ENCODE measurements at regions not wholly inside any gene's neighbourhood (a gene's known extent, or its start where the extent isn't known, plus 50 kb on each side); places are given as distances from the start of the nearest gene placed in this dataset.

DNA sequence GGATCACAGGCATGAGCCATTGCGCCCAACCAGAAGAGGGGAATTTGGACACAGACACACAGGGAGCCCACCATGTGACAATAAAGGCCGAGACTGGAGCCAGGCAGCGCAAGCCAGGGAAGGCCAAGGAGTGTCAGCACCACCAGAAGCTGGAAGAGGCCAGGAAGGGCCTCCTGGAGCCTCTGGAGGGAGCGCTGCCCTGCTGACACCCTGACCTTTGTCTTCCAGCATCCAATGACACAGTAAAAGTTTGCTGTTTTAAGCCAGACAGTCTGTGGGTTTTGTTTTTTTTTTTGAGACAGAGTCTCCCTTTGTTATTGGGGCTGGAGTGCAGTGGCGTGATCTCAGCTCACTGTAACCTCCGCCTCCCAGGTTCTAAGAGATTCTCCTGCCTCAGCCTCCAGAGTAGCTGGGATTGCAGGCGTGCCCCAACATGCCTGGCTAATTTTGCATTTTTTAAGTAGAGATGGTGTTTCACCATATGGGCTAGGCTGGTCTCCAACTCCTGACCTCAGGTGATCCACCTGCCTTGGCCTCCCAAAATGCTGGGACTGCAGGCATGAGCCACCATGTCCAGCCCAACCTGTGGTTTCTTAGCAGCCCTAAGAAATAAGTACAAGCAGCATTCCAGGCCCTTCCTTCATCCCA, 215.8 kb downstream of the CTTN start:
- no peak for DNase-seq

DNA sequence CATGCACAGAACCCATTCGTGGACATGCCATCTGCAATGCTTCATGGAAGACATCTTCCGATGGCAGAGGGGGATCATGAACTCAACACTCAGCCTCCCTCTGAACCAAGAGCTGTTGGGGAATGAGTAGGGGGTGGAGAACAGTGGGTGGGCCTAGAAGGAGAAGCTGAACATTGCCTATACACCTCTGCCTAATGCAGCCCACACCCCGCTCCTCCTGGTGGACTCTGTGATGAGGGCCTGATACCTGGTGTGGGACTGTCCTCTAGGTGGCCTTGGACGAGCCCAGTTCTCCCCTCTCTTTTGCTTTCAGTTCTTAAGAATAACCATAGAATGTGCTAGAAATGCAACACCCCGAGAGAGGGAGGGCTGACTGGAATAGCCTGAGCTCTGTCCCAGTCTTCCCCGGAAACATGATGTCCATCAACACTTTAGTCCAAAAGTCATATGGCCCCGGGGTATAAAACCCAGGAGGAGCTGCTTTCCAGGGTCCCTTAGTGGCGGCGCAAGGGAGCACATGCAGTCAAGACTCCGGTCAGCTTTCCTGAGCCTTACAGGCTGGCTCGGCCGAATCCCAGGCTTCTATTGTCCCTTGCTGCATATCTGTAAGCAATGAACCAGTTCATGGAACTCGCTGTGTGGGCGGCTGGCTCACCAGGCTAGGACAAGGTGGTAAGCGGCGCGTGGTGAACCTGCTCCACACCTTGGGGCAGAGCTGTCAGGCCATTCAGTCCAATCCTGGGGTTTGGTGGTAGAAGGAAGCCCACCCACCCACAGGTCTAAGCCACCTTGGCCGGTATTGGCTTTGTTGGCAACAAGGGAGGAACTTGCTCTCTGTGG, 216.9 kb downstream of the CTTN start:
- DNase-seq: no peak

DNA sequence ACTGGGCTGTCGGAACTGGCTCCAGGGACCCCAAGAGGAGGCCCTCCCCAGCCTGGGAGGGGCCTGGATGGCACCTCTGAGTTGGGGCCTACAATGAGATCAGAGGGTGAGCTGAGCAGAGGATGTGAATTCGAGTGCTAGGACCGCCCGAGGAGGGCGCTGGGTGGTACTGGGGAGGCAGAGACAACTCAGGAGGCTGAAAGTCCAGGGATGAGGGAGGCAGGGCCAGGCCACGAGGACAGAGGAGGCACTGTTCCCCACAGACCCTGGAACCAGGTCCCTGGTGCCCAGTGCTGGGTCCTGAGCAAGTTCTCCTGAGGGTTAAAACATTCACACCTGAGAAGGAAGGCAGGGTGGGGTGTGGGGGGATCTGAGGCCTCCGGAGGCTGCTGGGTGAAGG, 218.0 kb downstream of the CTTN start:
- DNase-seq: no peak

DNA sequence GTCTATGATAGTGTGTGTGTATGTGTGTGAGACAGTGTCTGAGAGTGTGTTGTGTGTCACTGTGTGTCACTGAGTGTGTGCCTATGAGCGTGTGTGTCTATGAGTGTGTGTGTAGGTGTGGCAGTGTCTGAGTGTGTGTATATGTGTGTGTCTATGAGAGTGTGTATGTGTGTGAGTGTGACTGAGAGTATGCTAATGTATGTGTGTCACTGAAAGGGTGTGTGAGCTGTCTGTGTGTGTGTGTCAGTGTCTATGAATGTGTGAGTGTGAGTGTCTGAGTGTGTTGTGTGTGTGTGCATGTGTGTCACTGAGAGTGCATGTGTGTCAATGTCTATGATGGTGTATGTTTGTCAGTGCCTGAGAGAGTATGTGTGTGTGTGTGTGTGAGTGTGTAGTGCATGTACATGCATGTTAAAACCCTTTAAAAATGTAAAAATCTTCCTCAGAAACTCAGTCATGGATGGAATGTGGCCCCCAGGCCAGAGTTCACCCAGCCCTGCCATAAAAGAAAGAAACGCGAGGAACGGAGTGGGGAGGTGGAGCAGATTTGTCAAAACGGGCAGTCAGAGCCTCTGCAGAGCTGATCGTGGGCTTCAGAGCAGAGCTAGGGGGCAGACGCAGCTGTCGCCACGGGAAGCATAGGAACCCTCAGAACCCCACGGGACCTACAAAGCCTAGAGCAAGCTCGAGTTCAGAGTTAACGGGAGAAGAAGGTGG, 218.8 kb downstream of the CTTN start:
- no peak for DNase-seq

DNA sequence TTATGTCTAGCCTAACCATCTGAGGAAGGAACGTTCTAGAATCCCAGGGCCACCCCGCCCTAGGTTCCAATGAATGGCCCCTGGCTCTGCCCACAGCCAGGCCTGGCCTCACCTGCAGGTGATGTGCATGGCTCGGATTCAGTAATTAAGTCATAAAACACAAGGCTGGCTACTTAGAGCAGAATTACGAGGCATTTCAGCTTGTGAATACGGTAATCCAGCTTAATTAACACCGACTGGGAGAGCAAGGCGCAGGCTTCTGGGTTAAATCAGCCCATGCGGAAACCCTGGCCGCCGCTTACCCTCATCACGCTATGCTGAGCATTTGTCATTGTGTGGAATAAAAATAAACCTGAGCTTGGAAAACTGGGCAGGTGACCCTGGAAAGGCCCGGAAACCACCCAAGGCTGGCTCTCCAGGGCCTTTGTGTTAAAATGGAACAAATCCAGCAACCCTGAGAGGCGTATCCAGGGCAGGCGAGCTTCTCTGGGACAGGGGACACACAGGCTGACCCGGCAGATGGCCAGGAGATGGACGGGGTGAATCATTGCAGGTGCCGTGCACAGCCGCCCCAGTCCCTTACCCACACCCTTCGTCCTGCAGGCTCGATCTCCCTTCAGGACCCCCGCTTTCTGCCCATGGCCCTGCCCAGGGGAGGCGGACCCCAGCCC, 220.2 kb downstream of the CTTN start:
- DNase-seq: no peak

DNA sequence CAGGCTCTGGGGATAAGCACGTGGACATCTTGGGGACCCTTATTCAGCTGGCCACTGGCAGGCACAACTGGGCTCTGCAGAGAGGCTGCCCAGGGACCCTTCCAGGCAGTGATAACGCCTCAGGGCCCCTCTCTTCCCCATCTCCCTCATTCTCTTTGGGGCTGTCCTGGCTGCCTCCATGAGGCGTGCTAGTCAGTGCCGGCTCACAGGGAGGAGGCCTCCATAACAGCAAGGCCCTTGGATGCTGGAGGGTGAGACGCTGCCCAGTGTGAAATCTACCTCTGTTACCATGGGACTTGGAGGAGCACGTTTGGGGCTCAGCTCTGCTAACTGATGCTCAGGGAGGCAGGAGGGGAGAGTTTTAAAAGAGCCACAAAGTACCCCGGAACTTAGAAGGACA, 221.3 kb downstream of the CTTN start:
- DNase-seq: no peak

DNA sequence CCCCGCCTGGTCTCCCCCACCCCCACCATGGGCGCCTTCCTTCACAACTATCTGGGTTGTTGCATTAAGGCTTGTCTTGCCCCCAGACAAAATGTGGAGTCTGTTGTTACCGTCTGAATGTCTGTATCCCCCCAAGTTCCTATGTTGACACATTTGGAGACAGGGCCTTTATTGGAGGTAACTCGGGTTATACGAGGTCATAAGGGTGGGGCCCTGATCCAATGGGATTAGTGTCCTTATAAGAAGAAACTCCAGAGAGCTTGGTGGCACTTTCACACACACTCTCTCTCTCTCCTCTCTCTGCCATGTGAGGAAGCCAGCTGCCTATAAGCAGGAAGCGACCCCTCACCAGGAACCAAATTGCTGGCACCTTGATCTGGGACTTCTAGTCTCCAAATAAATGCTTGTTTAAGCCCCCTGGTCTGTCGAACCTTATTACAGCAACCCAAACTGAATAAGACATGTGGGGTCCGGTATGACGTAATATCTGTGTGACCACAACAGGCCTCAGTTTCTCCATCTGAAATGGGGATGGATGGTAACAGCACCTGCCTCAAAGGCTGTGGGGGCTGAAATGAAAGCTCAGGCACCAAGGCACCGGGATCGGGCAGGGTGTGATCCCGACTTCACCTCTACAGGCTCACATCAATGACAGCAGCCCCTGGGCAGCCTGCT, 222.3 kb downstream of the CTTN start:
- no peak for DNase-seq

DNA sequence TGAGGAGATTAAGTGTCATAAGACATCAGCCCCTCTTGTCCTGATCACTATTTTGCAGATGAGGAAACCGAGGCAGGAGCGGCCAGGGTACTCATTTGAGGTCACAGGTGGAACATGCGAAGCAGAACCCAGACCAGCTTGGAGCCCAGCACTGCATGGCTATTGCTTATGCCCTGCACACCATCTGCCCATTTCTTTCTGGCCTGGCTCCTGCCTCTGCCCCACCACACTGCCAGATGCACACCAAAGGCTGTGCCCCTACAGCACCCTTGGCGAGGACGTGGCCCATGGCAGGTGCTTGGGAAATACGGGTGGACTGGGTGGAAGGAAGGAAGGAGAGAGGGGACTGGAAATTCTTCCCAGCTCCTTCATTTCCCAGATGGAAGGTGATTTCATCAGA, 222.9 kb downstream of the CTTN start:
- no peak for DNase-seq

DNA sequence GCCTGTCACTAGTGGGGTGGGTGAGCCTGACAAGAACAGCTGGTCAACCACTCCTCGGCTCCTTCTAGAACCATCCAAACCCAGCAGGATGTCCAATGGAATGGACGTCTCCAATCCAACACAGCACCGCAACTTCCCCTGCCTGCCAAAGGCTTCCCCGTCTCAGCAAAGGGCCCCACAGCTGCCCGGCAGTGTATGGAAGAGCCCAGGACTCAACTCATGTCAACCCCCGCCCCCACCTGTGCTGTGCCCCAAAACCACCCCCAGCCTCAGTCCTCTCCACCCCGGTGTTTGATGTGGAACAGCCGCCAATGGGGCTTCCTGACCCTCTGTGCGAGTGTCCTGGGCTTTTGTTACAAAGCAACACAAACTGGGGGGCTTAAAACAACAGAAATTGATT, 223.8 kb downstream of the CTTN start:
- no peak for DNase-seq

DNA sequence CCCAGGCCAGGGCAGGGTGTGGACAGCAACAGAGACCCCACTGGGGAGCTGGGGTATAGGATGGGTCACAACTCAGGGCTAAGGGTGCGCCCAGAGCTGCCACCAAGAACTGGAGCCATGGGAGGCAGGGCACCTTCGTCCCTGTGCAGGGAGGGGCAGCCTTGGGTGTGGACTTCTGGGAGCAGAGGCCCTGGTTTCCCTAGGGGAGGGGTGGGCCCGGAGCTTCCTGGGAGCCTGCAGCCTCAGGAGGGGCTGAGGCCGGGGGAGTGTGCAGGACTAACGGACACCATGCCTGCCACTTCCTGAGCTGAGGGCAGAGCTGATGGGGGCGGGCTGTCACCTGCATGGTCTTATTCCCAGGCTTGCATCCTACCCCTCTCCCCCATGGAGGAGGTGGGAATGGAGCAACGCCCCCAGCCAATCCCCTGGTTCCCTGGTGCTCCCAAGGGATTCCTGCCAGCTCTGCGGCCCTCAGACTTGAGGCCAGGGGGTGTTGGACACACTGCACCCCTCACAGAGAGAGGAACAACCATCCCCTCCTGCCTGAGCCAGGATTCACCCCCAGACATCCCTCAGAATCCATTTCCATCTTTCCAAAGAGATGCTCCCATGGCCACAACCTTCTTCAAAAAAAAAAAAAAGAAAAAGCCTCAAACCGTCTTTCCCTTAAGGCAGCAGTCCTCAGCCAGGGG, 225.7 kb downstream of the CTTN start:
- no peak for DNase-seq

DNA sequence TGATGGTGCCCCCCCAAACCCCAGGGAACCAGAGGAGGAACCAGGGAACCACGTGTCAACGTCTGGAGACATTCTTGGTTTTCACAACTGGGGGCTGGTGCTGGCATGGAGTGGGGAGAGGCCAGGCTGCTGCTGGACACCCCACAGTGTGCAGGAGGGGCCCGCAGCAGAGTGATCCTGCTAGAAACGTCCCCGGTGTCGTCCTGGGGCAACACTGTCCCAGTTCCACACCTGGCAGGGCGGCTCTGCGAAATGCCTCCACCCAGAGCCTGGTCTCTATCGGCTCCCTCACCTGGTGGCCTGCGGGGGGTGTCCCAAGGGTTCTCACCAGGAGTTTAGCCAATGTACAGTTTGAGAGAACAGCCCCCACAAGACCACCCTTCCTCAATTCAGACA, 226.3 kb downstream of the CTTN start:
- no peak for DNase-seq

DNA sequence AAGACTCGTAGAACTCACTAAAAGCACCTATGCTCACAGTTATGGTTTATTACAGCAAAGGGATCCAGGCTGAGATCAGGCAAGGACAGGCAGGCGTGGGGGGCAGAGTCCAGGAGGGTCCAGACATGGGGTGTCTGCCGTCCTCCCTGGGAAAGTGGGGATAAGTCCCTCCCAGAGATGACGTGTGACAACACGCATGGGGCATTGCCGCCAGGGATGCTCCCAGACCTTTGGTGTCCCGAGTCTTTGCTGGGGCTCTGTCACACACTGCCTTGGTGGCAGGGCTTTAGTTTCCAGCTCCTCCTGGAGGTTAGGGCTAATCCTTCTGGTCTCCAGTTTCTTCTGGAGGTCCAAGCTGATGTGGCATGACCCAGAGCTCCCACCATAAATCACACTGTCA, 226.7 kb downstream of the CTTN start:
- no peak for DNase-seq

DNA sequence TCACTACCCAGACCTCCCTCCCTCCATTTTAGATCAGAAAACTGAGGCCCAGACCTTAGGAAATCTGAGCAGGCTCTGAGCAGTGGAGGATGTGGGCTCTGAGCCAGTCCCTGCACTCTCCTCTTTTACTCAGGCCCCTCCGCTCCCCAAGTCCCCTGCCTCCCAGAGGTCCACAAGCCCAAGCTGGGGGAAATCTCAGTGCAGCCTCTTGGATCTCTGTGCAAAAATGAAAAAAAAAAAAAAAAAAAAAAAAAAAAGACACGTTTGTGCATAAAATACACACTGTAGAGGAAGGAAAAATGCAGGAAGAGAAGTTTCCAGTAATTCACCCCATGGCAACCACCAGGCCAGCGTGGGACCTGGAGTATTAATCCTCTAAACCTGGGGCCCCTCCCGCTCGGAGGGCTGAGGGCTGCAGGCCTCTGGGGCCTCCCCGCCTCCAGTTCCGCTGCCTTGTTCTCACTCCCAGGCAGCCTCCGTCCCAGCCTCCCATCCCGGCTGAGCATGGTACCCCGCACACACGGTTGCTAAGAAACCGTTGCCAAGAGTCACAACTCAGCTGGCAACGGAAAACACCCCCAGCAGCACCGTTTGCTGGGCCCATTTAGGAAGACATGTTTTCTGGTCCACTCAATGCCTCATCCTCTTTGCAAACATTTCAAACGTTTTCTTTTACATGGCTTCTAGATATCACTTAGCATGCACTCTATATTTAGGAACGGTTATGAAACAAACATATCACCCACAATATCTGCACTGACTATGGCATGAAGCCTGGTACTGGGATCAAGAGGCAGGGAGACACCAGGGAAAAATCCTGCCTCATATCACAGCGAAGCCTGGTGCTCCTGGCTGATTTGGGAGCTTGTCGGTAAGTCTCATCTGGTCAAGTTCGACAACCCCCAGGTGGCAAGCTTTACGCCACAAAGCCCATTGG, 227.5 kb downstream of the CTTN start:
- DNase-seq: no peak

DNA sequence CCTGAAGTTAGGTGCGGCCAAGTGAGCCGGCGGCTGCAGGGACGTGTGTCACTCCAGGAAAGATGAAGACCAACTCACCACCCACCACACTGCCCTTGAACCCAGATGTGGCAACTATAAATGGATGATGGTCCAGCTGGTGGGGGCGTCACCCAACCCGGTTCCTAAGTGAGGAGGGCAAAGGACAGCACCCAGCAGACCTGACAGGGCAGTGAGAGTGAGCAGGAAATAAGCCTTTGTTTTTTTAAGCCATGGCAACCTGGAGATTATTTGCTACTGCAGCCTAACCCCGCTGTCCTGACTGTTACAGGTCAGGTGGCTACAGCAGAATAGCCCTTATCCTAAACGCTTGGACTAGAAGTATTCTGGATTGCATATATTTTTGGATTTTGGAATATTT, 228.9 kb downstream of the CTTN start:
- DNase-seq: no peak

DNA sequence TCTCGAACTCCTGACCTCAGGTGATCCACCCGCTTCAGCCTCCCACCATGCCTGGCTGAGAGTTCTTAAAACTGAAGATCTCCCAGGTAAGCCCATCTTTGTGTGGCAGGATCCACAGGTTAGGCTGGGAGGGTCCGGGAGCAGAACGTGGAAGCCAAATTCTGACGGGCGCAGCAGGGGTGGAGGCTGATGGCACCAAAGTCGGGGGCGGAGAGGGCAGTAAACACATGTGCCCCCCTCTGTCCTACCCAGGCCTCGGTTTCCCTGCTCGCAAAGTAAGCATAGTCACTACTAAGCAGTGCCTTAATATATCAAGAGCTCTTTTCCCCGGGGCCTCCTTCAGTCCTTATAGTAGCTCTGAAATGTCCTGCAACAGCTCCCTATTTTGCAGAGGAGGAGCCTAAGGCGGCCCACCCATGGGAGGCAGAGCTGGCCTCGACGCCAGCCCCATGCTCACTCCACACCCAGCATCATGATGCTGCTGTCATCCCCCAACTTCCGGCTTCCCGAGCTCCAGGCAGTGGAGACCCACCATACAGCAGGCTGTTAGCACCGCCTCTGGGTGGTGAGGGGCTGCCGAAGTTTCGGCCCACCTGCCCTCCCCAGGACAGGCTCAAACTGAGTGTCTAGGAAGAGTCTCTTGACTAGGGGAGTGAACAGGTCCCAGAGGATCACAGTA, 230.0 kb downstream of the CTTN start:
- no peak for DNase-seq

DNA sequence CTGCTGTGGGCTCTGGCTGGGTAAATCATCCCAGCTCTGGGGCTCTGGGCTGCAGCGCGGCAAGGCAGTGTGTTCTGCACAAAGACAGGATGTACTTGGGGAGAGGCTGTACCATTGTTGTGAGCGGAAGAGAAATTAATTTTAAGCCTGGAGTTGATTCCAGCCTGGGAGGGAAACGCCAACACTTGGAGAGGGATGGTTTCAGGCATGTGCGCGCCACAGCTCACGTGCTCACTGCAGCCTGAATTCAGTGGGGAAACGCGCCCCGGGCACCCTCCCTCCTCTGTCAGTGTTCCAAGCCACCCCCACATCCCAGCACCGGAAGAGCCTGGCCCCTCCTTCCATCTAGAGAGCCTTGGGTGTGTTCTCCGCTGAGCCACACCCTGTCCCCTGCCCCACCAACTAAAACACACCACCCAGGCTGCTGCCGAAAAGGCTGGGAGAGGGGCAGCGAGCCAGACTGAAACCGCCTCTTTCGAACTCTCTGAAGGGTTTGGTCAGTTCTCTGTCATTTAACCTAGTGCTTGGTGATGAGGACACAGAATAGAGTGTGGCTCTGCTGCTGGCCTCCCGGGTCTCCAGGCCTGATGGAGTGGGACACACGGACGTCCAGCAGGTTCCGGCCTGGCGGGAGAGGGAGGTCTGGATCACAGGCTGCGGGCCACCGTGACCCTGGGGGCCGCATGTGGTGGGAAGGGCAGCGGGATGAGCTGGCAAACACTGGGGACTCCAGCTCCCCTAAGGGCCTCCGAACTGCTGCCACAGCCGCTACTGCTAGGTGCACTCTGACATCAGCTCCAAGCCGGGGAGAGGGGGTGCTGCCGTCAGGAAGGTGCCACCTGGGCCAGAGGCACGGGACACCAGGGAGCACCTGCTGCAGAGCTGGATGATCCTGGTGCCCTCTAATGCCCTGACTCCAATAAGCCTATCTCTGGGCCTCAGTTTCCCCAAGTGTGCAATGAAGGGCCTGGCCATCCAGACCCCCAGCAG, 230.8 kb downstream of the CTTN start:
- no peak for DNase-seq

DNA sequence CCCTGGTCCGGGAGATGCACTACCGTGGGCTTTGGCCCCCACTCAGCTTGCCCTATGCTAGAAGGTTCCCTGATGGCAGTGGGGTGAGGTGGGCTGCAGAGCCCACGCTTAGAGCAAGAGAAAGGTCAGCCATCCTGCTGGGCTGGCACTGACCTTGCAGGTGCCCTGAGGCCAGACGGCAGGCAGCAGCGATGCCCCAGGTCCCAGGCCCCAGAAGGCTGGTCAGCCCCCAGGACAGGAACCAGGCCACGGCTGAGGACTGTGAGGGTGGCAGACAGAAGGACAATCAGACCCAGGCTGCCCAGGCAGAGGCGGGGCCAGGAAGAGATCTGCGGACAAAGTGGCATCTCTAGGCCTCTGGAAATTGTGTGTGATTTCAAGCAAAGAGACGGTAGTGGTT, 231.7 kb downstream of the CTTN start:
- no peak for DNase-seq

DNA sequence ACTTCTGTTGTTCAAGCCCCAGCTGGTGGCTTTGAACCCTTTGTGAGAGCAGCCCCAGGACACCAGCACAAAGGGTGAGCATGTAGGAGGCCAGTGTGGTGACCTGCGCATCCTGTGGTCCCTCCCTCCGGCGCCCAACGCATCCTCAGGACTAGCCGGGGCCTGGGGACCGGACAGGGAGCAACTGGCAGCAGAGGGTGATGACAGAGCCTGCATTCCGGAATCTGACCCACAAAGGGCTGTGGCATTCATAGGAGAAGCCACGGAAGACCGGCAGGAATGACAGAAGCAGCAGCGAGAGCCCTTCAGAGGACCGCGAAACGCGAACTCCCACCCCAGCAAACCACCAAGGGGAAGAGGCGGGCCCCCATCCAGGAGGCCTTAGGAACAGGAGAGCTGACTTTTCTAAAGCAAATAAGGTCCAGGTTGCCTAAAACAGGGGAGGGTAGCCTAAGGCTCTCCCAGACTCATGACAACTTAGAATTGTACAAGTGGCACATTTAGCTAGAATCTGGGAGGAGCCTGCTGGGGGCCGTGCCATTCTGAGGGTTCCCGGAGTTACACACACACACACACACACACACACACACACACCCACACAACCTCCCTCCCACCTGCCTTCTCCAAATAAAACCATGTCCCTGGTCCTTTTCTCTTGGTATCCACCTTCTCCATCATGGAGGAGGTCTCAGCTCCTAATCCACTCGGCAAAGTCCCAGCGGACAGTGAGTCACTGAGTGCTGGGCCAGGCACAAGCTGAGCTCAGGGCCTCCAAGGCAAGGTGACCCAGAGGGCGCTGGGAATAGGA, 232.7 kb downstream of the CTTN start:
- DNase-seq: no peak
